ENCODE measurements at regions not wholly inside any gene's neighbourhood (a gene's known extent, or its start where the extent isn't known, plus 50 kb on each side); places are given as distances from the start of the nearest gene placed in this dataset.

GRCh38 chr1:182191381-182192115 is 130.0 kb upstream of the ZNF648 start:
- DNase-seq (no peak), ATAC-seq (no peak)
- no peaks in the 10 kb centered on the region for H3K9me3 ChIP-seq
- no peaks in the 10 kb centered on the region for H3K36me3 ChIP-seq
- peak overlapping the region; percentile 1 for H3K27ac ChIP-seq
- H3K4me1 ChIP-seq = peaks cover 3% of the 10 kb centered on the region
- intact Hi-C loops (cut with DNase I) = no loop called here
- H3K4me3 ChIP-seq = no peak overlapping the region
- no peak for TF ChIP-seq CTCF (IDR thresholded peaks at IDR 0.05)
- no peaks in the 10 kb centered on the region for H3K27me3 ChIP-seq (ENCODE audit: low read depth)

- no peak overlapping the region for H3K27ac ChIP-seq
- peaks cover 3% of the 10 kb centered on the region for H3K4me1 ChIP-seq
- no peak overlapping the region for H3K4me3 ChIP-seq
- no peaks in the 10 kb centered on the region for H3K36me3 ChIP-seq
- no peaks in the 10 kb centered on the region for H3K9me3 ChIP-seq
- intact Hi-C loops (cut with DNase I) = no loop called here
- TF ChIP-seq CTCF (IDR thresholded peaks at IDR 0.05) = no peak
- ATAC-seq (no peak), DNase-seq (no peak)
- no peaks in the 10 kb centered on the region for H3K27me3 ChIP-seq (ENCODE audit: low read depth)
These were observed 128.1 kb upstream of the ZNF648 start for GRCh38 chr1:182189535-182190066.

GRCh38 chr1:182186757-182187146 is 125.2 kb upstream of the ZNF648 start:
- Histone ChIP-seq H3K27me3 (ENCODE audit: low read depth) (no peaks in the 10 kb centered on the region), H3K4me3 (no peak overlapping the region), H3K9me3 (no peaks in the 10 kb centered on the region), H3K36me3 (no peaks in the 10 kb centered on the region), H3K4me1 (no peaks in the 10 kb centered on the region), H3K27ac (no peak overlapping the region)
- no peak for TF ChIP-seq CTCF (IDR thresholded peaks at IDR 0.05)
- intact Hi-C loops (cut with DNase I) = no loop called here
- DNase-seq = no peak
- ATAC-seq = no peak

GRCh38 chr1:182185842-182186756 is 124.6 kb upstream of the ZNF648 start:
- ATAC-seq (no peak), DNase-seq (no peak)
- no peak for TF ChIP-seq CTCF (IDR thresholded peaks at IDR 0.05)
- no peaks in the 10 kb centered on the region for H3K36me3 ChIP-seq
- H3K4me1 ChIP-seq = no peaks in the 10 kb centered on the region
- no peak overlapping the region for H3K4me3 ChIP-seq
- no peaks in the 10 kb centered on the region for H3K27me3 ChIP-seq (ENCODE audit: low read depth)
- no peak overlapping the region for H3K27ac ChIP-seq
- no peaks in the 10 kb centered on the region for H3K9me3 ChIP-seq
- intact Hi-C loops (cut with DNase I) = no loop called here

- intact Hi-C loops (cut with DNase I) = no loop called here
- no peak for TF ChIP-seq CTCF (IDR thresholded peaks at IDR 0.05)
- no peak for ATAC-seq
- Histone ChIP-seq H3K27me3 (ENCODE audit: low read depth) (no peaks in the 10 kb centered on the region), H3K36me3 (no peaks in the 10 kb centered on the region), H3K27ac (no peak overlapping the region), H3K9me3 (no peaks in the 10 kb centered on the region), H3K4me3 (no peak overlapping the region), H3K4me1 (no peaks in the 10 kb centered on the region)
- DNase-seq = no peak
These were observed 123.6 kb upstream of the ZNF648 start for GRCh38 chr1:182185136-182185535.
